SK-N-SH treated with all-trans-retinoic acid at 6 μM for 48 hours (cell line): ENCODE measurements at regions not wholly inside any gene's neighbourhood (a gene's known extent, or its start where the extent isn't known, plus 50 kb on each side); places are given as distances from the start of the nearest gene placed in this dataset.

Experiments used
- BACH2 ChIP-seq: fragments of 250-450 bp; sonication (Bioruptor Pico); IDR thresholded peaks from 2 replicates; pipeline ENCODE4 v1.9.0; 2021; ENCODE audit warnings: mild to moderate bottlenecking, borderline replicate concordance
- CREB5 ChIP-seq: fragments of 250-450 bp; sonication (Bioruptor Pico); IDR thresholded peaks from 2 replicates; pipeline ENCODE4 v1.5.1; 2020; ENCODE audit warnings: low read depth, mild to moderate bottlenecking, moderate library complexity
- GLIS3 ChIP-seq: fragments of 250-450 bp; sonication (Bioruptor Pico); IDR thresholded peaks from 2 replicates; pipeline ENCODE4 v1.5.0; 2020; ENCODE audit warnings: mild to moderate bottlenecking, moderate library complexity
- PATZ1 ChIP-seq: fragments of 250-450 bp; sonication (Bioruptor Pico); IDR thresholded peaks from 2 replicates; pipeline ENCODE4 v1.8.0; 2020; ENCODE audit warnings: mild to moderate bottlenecking, moderate library complexity, borderline replicate concordance
- POU6F1 ChIP-seq: fragments of 250-450 bp; sonication (Bioruptor Pico); IDR thresholded peaks from 2 replicates; pipeline ENCODE4 v1.8.0; 2021; ENCODE audit warnings: low read depth, mild to moderate bottlenecking, moderate library complexity, borderline replicate concordance
- PPARA ChIP-seq: fragments of 250-450 bp; sonication (Bioruptor Pico); IDR thresholded peaks from 2 replicates; pipeline ENCODE4 v1.5.0; 2020; ENCODE audit warnings: mild to moderate bottlenecking, borderline replicate concordance
- RARB ChIP-seq: fragments of 250-450 bp; sonication (Bioruptor Pico); IDR thresholded peaks from 2 replicates; pipeline ENCODE4 v1.8.0; 2021; ENCODE audit warnings: mild to moderate bottlenecking, moderate library complexity
- TOX ChIP-seq: fragments of 250-450 bp; sonication (Bioruptor Pico); IDR thresholded peaks from 2 replicates; pipeline ENCODE4 v1.8.0; 2021; ENCODE audit warnings: mild to moderate bottlenecking, moderate library complexity, borderline replicate concordance
- TSHZ2 ChIP-seq: fragments of 250-450 bp; sonication (Bioruptor Pico); IDR thresholded peaks from 2 replicates; pipeline ENCODE4 v1.5.0; 2020; ENCODE audit warnings: mild to moderate bottlenecking, moderate library complexity
- ZFP3 ChIP-seq: fragments of 250-450 bp; sonication (Bioruptor Pico); IDR thresholded peaks from 2 replicates; pipeline ENCODE4 v1.5.0; 2020; ENCODE audit warnings: mild to moderate bottlenecking, moderate library complexity
- ZFP30 ChIP-seq: fragments of 450-650 bp; formaldehyde crosslinking; IDR thresholded peaks from 2 replicates; pipeline ENCODE4 v1.5.0; 2022; ENCODE audit warnings: mild to moderate bottlenecking, moderate library complexity
- ZNF565 ChIP-seq: fragments of 450-650 bp; formaldehyde crosslinking; conservative IDR thresholded peaks from 2 replicates; pipeline ENCODE4 v1.5.0; 2020; ENCODE audit warnings: low read depth, mild to moderate bottlenecking, moderate library complexity

- TF ChIP-seq TSHZ2 (CRISPR knock-in tag) (no peak), PATZ1 (CRISPR knock-in tag) (no peak), RARB (CRISPR knock-in tag) (no peak), CREB5 (CRISPR knock-in tag) (no peak), BACH2 (CRISPR knock-in tag) (no peak), ZFP3 (no peak), GLIS3 (CRISPR knock-in tag) (no peak), ZNF565 (CRISPR knock-in tag) (no peak), TOX (no peak), PPARA (CRISPR knock-in tag) (no peak), POU6F1 (CRISPR knock-in tag) (no peak), ZFP30 (CRISPR knock-in tag) (no peak)
Measured at GRCh38 chr13:89704040-89704439, 1643.4 kb upstream of the MIR17HG start.
